K562 (cell line): ENCODE measurements at regions not wholly inside any gene's neighbourhood (a gene's known extent, or its start where the extent isn't known, plus 50 kb on each side); places are given as distances from the start of the nearest gene placed in this dataset.

Experiments used
- ATAC-seq: fragments of 200-7000 bp; cut with Tn5 transposase; 3 replicates; pipeline ENCODE4 v1.9.1; 2020; ENCODE audit warnings: moderate library complexity
- BruUV-seq: library from RNA; stranded (reverse); fragments of 400-500 nt; replicated peaks from 2 replicates; lab custom pipeline; 2021; lab: Mats Ljungman, UMichigan
- CTCF ChIA-PET: fragments of 300-600 bp; formaldehyde crosslinking; extraction: SDS; loops from one replicate; lab custom pipeline; 2021; ENCODE audit warnings: low intra/inter-chr PET ratio; lab: Yijun Ruan, JAX
- POLR2A ChIA-PET: fragments of 300-600, 350-650 bp; sonication (Branson Sonifier 250); formaldehyde crosslinking; extraction: SDS; loops from one replicate; lab custom pipeline; 2021; ENCODE audit warnings: antibody characterized with exemption, inconsistent platforms; lab: Yijun Ruan, JAX
- DNase-seq, 4 experiments: peaks; one replicate each; pipeline versions ENCODE4 v3.0.0 to v3.0.0-alpha.2; 2011 to 2018; ENCODE audit warnings: low spot score in 3 of 4, mixed read lengths in 3 of 4; ENCODE audit errors: extremely low read depth in 1 of 4
- FAIRE-seq: peaks from 2 replicates; lab custom pipeline; 2011; peaks lifted over from hg19 to GRCh38; lab: Jason Lieb, UNC
- H2AFZ ChIP-seq: 2 replicates; pipeline ENCODE4 v1.6.0; 2011; ENCODE audit warnings: low read depth, low read length, control low read depth, inconsistent platforms
- H3K27ac ChIP-seq: fragments of 200-600 bp; 3 replicates; pipeline ENCODE4 v1.8.0; 2011; ENCODE audit warnings: low read depth, mild to moderate bottlenecking, control low read depth, inconsistent platforms, low read length, moderate library complexity, mixed read lengths; ENCODE audit errors: extremely low read depth
- H3K27me3 ChIP-seq, 2 experiments: fragments of 300-600 bp in 1 of 2; 2 replicates in 1 of 2; 3 replicates in 1 of 2; pipeline versions ENCODE4 v1.6.0 to v1.8.0; 2011; ENCODE audit warnings: inconsistent platforms in 2 of 2, low read length in 2 of 2, mild to moderate bottlenecking in 1 of 2, mixed read lengths in 1 of 2, moderate library complexity in 1 of 2; ENCODE audit not compliant: control insufficient read depth in 2 of 2, insufficient read depth in 2 of 2
- H3K36me3 ChIP-seq: fragments of 300-600 bp; 3 replicates; pipeline ENCODE4 v1.8.0; 2011; ENCODE audit warnings: mild to moderate bottlenecking, low read length, inconsistent platforms; ENCODE audit not compliant: control insufficient read depth, insufficient read depth
- H3K4me1 ChIP-seq, 2 experiments: fragments of 200-600 bp in 1 of 2; replicated peaks in 1 of 2; 2 replicates in 1 of 2; 3 replicates in 1 of 2; pipeline versions ENCODE4 v1.5.1 to v1.8.0; 2011; ENCODE audit warnings: inconsistent platforms in 2 of 2, low read length in 2 of 2, mild to moderate bottlenecking in 1 of 2, mixed read lengths in 1 of 2, moderate library complexity in 1 of 2; ENCODE audit not compliant: control insufficient read depth in 2 of 2, insufficient read depth in 2 of 2
- H3K4me2 ChIP-seq: 2 replicates; pipeline ENCODE4 v1.6.1; 2011; ENCODE audit warnings: low read length, control low read depth, inconsistent platforms, mixed read lengths; ENCODE audit not compliant: insufficient read depth
- H3K4me3 ChIP-seq: fragments of 200-600 bp; sonication (generic), shearing (Covaris generic); 2 replicates; pipeline ENCODE4 v1.5.1; 2016; ENCODE audit warnings: control low read depth, inconsistent platforms
- H3K79me2 ChIP-seq: fragments of 200-600 bp; 3 replicates; pipeline ENCODE4 v1.8.0; 2011; ENCODE audit warnings: low read length, inconsistent platforms; ENCODE audit not compliant: control insufficient read depth, insufficient read depth
- H3K9ac ChIP-seq, 2 experiments: 2 replicates each; pipeline versions ENCODE4 v1.6.0 to v1.6.1; 2011; ENCODE audit warnings: low read depth in 2 of 2, low read length in 2 of 2, control low read depth in 1 of 2, inconsistent platforms in 1 of 2, mild to moderate bottlenecking in 1 of 2, mixed read lengths in 1 of 2; ENCODE audit not compliant: insufficient read depth in 1 of 2
- H3K9me1 ChIP-seq: one replicate; pipeline ENCODE4 v1.6.0; 2011; ENCODE audit warnings: inconsistent platforms, mild to moderate bottlenecking, low read length, moderate library complexity; ENCODE audit not compliant: control insufficient read depth, insufficient read depth
- H3K9me3 ChIP-seq: replicated peaks from 2 replicates; pipeline ENCODE4 v1.5.1; 2011; ENCODE audit warnings: low read depth, low read length, inconsistent platforms; ENCODE audit not compliant: control insufficient read depth, insufficient read depth
- H4K20me1 ChIP-seq: replicated peaks from 2 replicates; pipeline ENCODE4 v1.6.1; 2011; ENCODE audit warnings: low read length, inconsistent platforms, mixed read lengths; ENCODE audit not compliant: control insufficient read depth, insufficient read depth
- C11orf30 ChIP-seq: fragments of 450-650 bp; IDR thresholded peaks from 2 replicates; pipeline ENCODE4 v1.6.1; 2016; ENCODE audit warnings: low read depth, mild to moderate bottlenecking
- CXXC5 ChIP-seq: fragments of 250-450 bp; sonication (Bioruptor Pico); IDR thresholded peaks from 2 replicates; pipeline ENCODE4 v1.8.0; 2022; ENCODE audit warnings: inconsistent platforms, mild to moderate bottlenecking, moderate library complexity
- JUNB ChIP-seq: fragments of 450-650 bp; formaldehyde crosslinking; conservative IDR thresholded peaks from 2 replicates; pipeline ENCODE4 v1.4.0; 2020; ENCODE audit warnings: mild to moderate bottlenecking
- KLF10 ChIP-seq: fragments of 250-450 bp; sonication (Bioruptor Pico); IDR thresholded peaks from 2 replicates; pipeline ENCODE4 v1.6.1; 2021; ENCODE audit warnings: matching md5 sums
- MAFF ChIP-seq: IDR thresholded peaks from 2 replicates; pipeline ENCODE4 v1.6.1; 2012; ENCODE audit warnings: low read length, improper control_type of control experiment
- MAFK ChIP-seq: IDR thresholded peaks from 2 replicates; pipeline ENCODE4 v1.6.1; 2011; ENCODE audit warnings: low read length, improper control_type of control experiment
- MEIS2 ChIP-seq: fragments of 450-650 bp; IDR thresholded peaks from 2 replicates; pipeline ENCODE4 v1.6.1; 2014; ENCODE audit warnings: mild to moderate bottlenecking; ENCODE audit not compliant: partially characterized antibody
- NCOA4 ChIP-seq: fragments of 450-650 bp; IDR thresholded peaks from 2 replicates; pipeline ENCODE4 v1.6.1; 2018; ENCODE audit warnings: mild to moderate bottlenecking; ENCODE audit not compliant: partially characterized antibody
- NFYB ChIP-seq: IDR thresholded peaks from 2 replicates; pipeline ENCODE4 v1.6.1; 2011; ENCODE audit warnings: mild to moderate bottlenecking, moderate library complexity; ENCODE audit not compliant: insufficient read length; ENCODE audit errors: extremely low read depth
- PRPF4 ChIP-seq: fragments of 200-400 bp; formaldehyde crosslinking; IDR thresholded peaks from one replicate; pipeline ENCODE4 v1.6.1; 2017; ENCODE audit warnings: low read length, low read depth, mild to moderate bottlenecking; ENCODE audit not compliant: insufficient read depth, poor library complexity, severe bottlenecking
- SMC3 ChIP-seq: conservative IDR thresholded peaks from 2 replicates; pipeline ENCODE4 v1.6.1; 2011; ENCODE audit warnings: low read depth, low read length, improper control_type of control experiment; ENCODE audit not compliant: insufficient read depth
- TAL1 ChIP-seq: fragments of 450-650 bp; IDR thresholded peaks from 2 replicates; pipeline ENCODE4 v1.6.1; 2016; ENCODE audit warnings: mild to moderate bottlenecking
- ZNF12 ChIP-seq: sonication (generic); formaldehyde crosslinking; IDR thresholded peaks from 2 replicates; pipeline ENCODE4 v1.4.0; 2020; ENCODE audit warnings: mild to moderate bottlenecking, missing genetic modification reagents
- ZNF3 ChIP-seq: fragments of 250-450 bp; sonication (Bioruptor Pico); IDR thresholded peaks from 2 replicates; pipeline ENCODE4 v1.5.0; 2021; ENCODE audit warnings: mild to moderate bottlenecking, moderate library complexity
- ZNF316 ChIP-seq: fragments of 450-650 bp; IDR thresholded peaks from 2 replicates; pipeline ENCODE4 v1.6.1; 2016
- WGBS: fragments of 100-300 bp; shearing (Covaris generic); methylation state at CpG from one replicate; pipeline ENCODE4 v1.1.6; 2016; ENCODE audit warnings: low coverage, mixed read lengths; ENCODE audit not compliant: insufficient coverage; ENCODE audit errors: missing lambda C conversion rate; 5-methylcytosine and 5-hydroxymethylcytosine counted together
- in situ Hi-C: fragments of 300-500 bp; cut with MboI; formaldehyde crosslinking; loops from 4 replicates; pipeline ENCODE4 v1.15.0; 2018; ENCODE audit warnings: inconsistent platforms, mixed read lengths
- intact Hi-C: fragments of 100-400 bp; cut with micrococcal nuclease; formaldehyde crosslinking; loops from 2 replicates; pipeline ENCODE4 v1.14.2; 2022
- TF ChIP-seq, protein P1 (sequence below): fragments of 250-450 bp; sonication (Bioruptor Pico); IDR thresholded peaks from 2 replicates; pipeline ENCODE4 v1.5.0; 2021
- TF ChIP-seq, protein P2 (sequence below), 3 experiments: IDR thresholded peaks in 2 of 3; conservative IDR thresholded peaks in 1 of 3; 2 replicates each; pipeline ENCODE4 v1.5.1; 2011 to 2012; ENCODE audit warnings: low read length in 3 of 3, mild to moderate bottlenecking in 3 of 3, control low read depth in 2 of 3, improper control_type of control experiment in 1 of 3, inconsistent platforms in 1 of 3, low read depth in 1 of 3, mixed read lengths in 1 of 3, moderate library complexity in 1 of 3; ENCODE audit not compliant: insufficient read depth in 2 of 3

DNA sequence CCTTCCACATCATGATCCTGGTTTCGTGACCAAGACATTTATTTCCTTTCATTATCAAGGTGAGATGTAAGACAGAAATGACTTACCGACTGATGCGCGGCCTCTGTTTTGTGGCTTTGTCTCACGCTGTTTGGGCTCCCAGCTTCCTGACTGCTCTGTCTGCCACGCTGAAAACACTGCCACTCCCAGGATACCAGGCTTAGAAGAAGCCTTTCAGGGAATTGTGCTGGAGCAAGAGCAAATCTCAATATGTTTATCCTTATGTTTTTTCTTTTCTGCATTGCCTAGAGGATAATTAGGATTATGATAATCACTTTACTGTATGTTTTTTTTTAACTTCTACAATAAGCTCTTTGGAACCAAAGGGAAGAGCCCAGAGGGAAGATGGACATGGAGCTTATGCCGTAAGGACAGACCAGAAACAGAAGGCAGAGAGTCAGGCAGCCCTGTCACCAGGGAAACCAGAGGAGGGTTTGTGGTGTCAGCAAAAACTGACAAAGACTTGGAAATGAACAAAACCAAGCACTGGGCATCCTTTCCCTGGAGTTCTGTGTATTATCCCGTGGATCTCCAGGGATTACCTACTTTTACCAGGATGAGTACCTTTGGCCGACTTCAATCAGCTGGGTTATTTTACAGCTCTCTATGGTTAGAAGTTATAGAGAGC lies 68.2 kb upstream of the ISX start (continued):
- no peak for TF ChIP-seq MEIS2

DNA sequence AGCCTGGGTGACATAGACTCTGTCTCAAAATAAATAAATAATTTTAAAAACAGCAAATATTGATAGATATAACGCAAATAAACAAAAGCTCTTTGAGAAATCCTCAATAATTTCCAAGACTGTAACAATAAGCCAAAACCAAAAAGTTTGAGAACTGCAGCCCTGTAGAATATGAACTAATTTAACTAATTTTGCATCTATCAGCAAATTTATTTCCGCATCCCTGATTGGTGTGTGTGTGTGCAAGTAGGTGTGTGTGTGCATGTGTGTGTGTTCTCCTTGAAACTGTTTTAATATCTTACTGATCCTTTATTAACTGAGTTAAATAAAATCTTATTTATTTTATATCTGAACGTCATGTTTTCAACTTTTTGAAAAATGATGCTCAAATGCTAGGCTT lies 67.0 kb upstream of the ISX start:
- Histone ChIP-seq H3K27ac (no peak overlapping the region), H2AFZ (no peak overlapping the region), H3K4me1 (no peaks in the 10 kb centered on the region), H3K36me3 (no peaks in the 10 kb centered on the region), H3K4me3 (no peak overlapping the region), H3K79me2 (no peaks in the 10 kb centered on the region), H3K9ac (no peak overlapping the region), H3K9me3 (no peaks in the 10 kb centered on the region), H3K27me3 (no peaks in the 10 kb centered on the region; a peak in 1 of 5 replicates), H4K20me1 (no peaks in the 10 kb centered on the region), H3K9me1 (no peaks in the 10 kb centered on the region), H3K4me2 (no peak overlapping the region)
- CTCF ChIA-PET, result no interaction called here
- WGBS, result 3% methylated on average over 3 of the region's 3 CpGs
- no peak for TF ChIP-seq PRPF4
- no peak for TF ChIP-seq KLF10 (CRISPR knock-in tag)
- TF ChIP-seq, protein P1, sequence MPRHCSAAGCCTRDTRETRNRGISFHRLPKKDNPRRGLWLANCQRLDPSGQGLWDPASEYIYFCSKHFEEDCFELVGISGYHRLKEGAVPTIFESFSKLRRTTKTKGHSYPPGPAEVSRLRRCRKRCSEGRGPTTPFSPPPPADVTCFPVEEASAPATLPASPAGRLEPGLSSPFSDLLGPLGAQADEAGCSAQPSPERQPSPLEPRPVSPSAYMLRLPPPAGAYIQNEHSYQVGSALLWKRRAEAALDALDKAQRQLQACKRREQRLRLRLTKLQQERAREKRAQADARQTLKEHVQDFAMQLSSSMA, result no peak
- TF ChIP-seq NCOA4, result no peak
- TF ChIP-seq, protein P2, sequence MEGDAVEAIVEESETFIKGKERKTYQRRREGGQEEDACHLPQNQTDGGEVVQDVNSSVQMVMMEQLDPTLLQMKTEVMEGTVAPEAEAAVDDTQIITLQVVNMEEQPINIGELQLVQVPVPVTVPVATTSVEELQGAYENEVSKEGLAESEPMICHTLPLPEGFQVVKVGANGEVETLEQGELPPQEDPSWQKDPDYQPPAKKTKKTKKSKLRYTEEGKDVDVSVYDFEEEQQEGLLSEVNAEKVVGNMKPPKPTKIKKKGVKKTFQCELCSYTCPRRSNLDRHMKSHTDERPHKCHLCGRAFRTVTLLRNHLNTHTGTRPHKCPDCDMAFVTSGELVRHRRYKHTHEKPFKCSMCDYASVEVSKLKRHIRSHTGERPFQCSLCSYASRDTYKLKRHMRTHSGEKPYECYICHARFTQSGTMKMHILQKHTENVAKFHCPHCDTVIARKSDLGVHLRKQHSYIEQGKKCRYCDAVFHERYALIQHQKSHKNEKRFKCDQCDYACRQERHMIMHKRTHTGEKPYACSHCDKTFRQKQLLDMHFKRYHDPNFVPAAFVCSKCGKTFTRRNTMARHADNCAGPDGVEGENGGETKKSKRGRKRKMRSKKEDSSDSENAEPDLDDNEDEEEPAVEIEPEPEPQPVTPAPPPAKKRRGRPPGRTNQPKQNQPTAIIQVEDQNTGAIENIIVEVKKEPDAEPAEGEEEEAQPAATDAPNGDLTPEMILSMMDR (IDR thresholded peaks at IDR 0.05 in 2 of 3, conservative IDR thresholded peaks at IDR 0.05 in 1 of 3; ENCODE audit: insufficient read depth in 2 of 3, low read depth in 1 of 3, low read length in 3 of 3), result no peak
- no peak for TF ChIP-seq C11orf30
- TF ChIP-seq ZNF12 (CRISPR knock-in tag), result no peak
- TF ChIP-seq NFYB, result no peak
- TF ChIP-seq CXXC5, result no peak
- TF ChIP-seq SMC3, result no peak
- TF ChIP-seq JUNB, result no peak
- TF ChIP-seq MAFF, result peak; percentile 42; the same call in 1 of the 2 replicates
- peak; percentile 16; the same call in 1 of the 2 replicates for TF ChIP-seq MAFK
- TF ChIP-seq ZNF3, result no peak
- TF ChIP-seq ZNF316, result 0 out of 2 replicates have a peak, but pooled peaks have one; percentile 8
- TF ChIP-seq TAL1, result no peak
- in situ Hi-C loops (no loop called here), intact Hi-C loops (no loop called here)
- no peak for DNase-seq
- no TSS peak for BruUV-seq
- no peak for ATAC-seq
- no peak for FAIRE-seq
- POLR2A ChIA-PET, result no interaction called here
